ENCODE measurements at regions not wholly inside any gene's neighbourhood (a gene's known extent, or its start where the extent isn't known, plus 50 kb on each side); places are given as distances from the start of the nearest gene placed in this dataset.

GRCh38 chr22:47957649-47958048, 1195.2 kb downstream of the TBC1D22A start:
- CTCF ChIA-PET: no interaction called here
- Histone ChIP-seq H4K20me1 (ENCODE audit: insufficient read depth, low read length) (no peaks in the 10 kb centered on the region), H3K4me2 (ENCODE audit: low read depth, low read length) (no peak overlapping the region), H2BK15ac (ENCODE audit: low read depth, low read length) (no peak overlapping the region), H2BK120ac (ENCODE audit: low read depth, low read length) (no peak overlapping the region), H3K27me3 (ENCODE audit: control insufficient read depth, insufficient read depth, low read length) (no peaks in the 10 kb centered on the region), H3K27ac (ENCODE audit: insufficient read depth, low read length) (no peak overlapping the region), H2AK9ac (replicated peaks; ENCODE audit: low read depth, low read length, poor library complexity) (no peak overlapping the region), H2AFZ (replicated peaks; ENCODE audit: low read length, poor library complexity) (no peak overlapping the region), H3K4me1 (ENCODE audit: control insufficient read depth, insufficient read depth, low read length) (no peaks in the 10 kb centered on the region), H3K18ac (ENCODE audit: low read depth, low read length) (no peak overlapping the region), H3K9me3 (ENCODE audit: control insufficient read depth, insufficient read depth, low read length) (peaks cover 10% of the 10 kb centered on the region), H3K9ac (ENCODE audit: low read depth, low read length) (no peak overlapping the region), H3K4ac (ENCODE audit: low read depth, low read length) (no peak overlapping the region), H3K36me3 (ENCODE audit: control insufficient read depth, insufficient read depth, low read length) (no peaks in the 10 kb centered on the region), H4K91ac (ENCODE audit: insufficient read depth, low read depth, low read length) (no peak overlapping the region), H3K4me3 (ENCODE audit: insufficient read depth, low read depth, low read length) (no peak overlapping the region), H3K79me1 (ENCODE audit: low read depth in 1 of 2, low read length in 2 of 2) (no peaks in the 10 kb centered on the region), H3K14ac (replicated peaks; ENCODE audit: low read depth, low read length) (no peak overlapping the region), H3K56ac (ENCODE audit: extremely low read depth, insufficient read depth, low read length) (no peak overlapping the region), H4K8ac (ENCODE audit: low read depth in 2 of 2, low read length in 2 of 2) (no peak overlapping the region), H2AK5ac (ENCODE audit: low read depth, low read length) (no peak overlapping the region), H2BK20ac (ENCODE audit: low read depth, low read length) (no peak overlapping the region), H4K5ac (ENCODE audit: low read depth, low read length) (no peak overlapping the region), H3K9me1 (ENCODE audit: insufficient read depth, low read length) (no peaks in the 10 kb centered on the region), H2BK5ac (ENCODE audit: low read depth, low read length, poor library complexity, severe bottlenecking) (no peak overlapping the region), H3K23ac (ENCODE audit: low read depth, low read length) (no peak overlapping the region)
- DNase-seq (no peak), ATAC-seq (ENCODE audit: low read depth) (no peak)
- BruUV-seq (replicated peaks): no TSS peak
- no CpG with 5 or more reads among the region's 2 CpGs for WGBS, 2 experiments (ENCODE audit: extremely low coverage in 2 of 2, insufficient read length in 1 of 2)
- intact Hi-C loops (cut with micrococcal nuclease) (no loop called here), in situ Hi-C loops (cut with MboI; ENCODE audit: low sequenced_read_pairs) (loop anchor here (10.0 kb wide), 1 partner anchor 63 kb away; no protein-coding TSS in a partner anchor), dilution Hi-C loops (cut with HindIII; ENCODE audit: low sequenced_read_pairs, unreplicated experiment) (no loop called here)
- no peak for TF ChIP-seq FOS (IDR thresholded peaks at IDR 0.05; ENCODE audit: low read depth, low read length)
- TF ChIP-seq RFX5 (IDR thresholded peaks at IDR 0.05; ENCODE audit: low read depth, low read length): no peak
- no peak for TF ChIP-seq POLR2A (IDR thresholded peaks at IDR 0.05; ENCODE audit: low read depth, low read length)
- no peak for TF ChIP-seq MAFK (IDR thresholded peaks at IDR 0.05; ENCODE audit: low read depth, low read length)
- no peak for TF ChIP-seq BHLHE40 (IDR thresholded peaks at IDR 0.05; ENCODE audit: low read depth, low read length)
- no peak for TF ChIP-seq MXI1 (IDR thresholded peaks at IDR 0.05; ENCODE audit: borderline replicate concordance, low read depth, low read length)
- TF ChIP-seq, protein P1, sequence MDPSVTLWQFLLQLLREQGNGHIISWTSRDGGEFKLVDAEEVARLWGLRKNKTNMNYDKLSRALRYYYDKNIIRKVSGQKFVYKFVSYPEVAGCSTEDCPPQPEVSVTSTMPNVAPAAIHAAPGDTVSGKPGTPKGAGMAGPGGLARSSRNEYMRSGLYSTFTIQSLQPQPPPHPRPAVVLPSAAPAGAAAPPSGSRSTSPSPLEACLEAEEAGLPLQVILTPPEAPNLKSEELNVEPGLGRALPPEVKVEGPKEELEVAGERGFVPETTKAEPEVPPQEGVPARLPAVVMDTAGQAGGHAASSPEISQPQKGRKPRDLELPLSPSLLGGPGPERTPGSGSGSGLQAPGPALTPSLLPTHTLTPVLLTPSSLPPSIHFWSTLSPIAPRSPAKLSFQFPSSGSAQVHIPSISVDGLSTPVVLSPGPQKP (IDR thresholded peaks at IDR 0.05; ENCODE audit: borderline replicate concordance, low read depth, low read length): no peak
- TF ChIP-seq CHD1 (IDR thresholded peaks at IDR 0.05; ENCODE audit: low read depth, low read length): no peak
- no peak for TF ChIP-seq CEBPB (IDR thresholded peaks at IDR 0.05; ENCODE audit: low read depth, low read length)
- no peak for TF ChIP-seq RCOR1 (IDR thresholded peaks at IDR 0.05; ENCODE audit: insufficient replicate concordance, low read length)
- TF ChIP-seq, protein P2, sequence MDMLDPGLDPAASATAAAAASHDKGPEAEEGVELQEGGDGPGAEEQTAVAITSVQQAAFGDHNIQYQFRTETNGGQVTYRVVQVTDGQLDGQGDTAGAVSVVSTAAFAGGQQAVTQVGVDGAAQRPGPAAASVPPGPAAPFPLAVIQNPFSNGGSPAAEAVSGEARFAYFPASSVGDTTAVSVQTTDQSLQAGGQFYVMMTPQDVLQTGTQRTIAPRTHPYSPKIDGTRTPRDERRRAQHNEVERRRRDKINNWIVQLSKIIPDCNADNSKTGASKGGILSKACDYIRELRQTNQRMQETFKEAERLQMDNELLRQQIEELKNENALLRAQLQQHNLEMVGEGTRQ (IDR thresholded peaks at IDR 0.05; ENCODE audit: low read depth, low read length): no peak
- TF ChIP-seq MAZ (IDR thresholded peaks at IDR 0.05; ENCODE audit: borderline replicate concordance, low read depth, low read length): no peak
- TF ChIP-seq SMC3 (IDR thresholded peaks at IDR 0.05; ENCODE audit: low read depth, low read length): no peak
- no peak for TF ChIP-seq NFE2L2 (IDR thresholded peaks at IDR 0.05; ENCODE audit: low read depth, low read length)
- no peak for TF ChIP-seq CTCF (conservative IDR thresholded peaks at IDR 0.05; ENCODE audit: low read depth, low read length)
- TF ChIP-seq RAD21 (IDR thresholded peaks at IDR 0.05; ENCODE audit: low read length): no peak
- POLR2A ChIA-PET (ENCODE audit: unreplicated experiment): no interaction called here

Data from IMR-90 (cell line).